Keratinocyte (primary cell): ENCODE measurements at regions not wholly inside any gene's neighbourhood (a gene's known extent, or its start where the extent isn't known, plus 50 kb on each side); places are given as distances from the start of the nearest gene placed in this dataset.

Experiments used
- DNase-seq: peaks from one replicate; pipeline ENCODE4 v3.0.0-alpha.2; 2011; ENCODE audit warnings: low read depth, missing footprints, low spot score
- FAIRE-seq: peaks from 2 replicates; lab custom pipeline; 2011; peaks lifted over from hg19 to GRCh38; lab: Jason Lieb, UNC
- H2AFZ ChIP-seq: 2 replicates; pipeline ENCODE4 v1.6.0; 2012; ENCODE audit warnings: low read length, control low read depth, inconsistent platforms; ENCODE audit not compliant: control insufficient read depth
- H3K27ac ChIP-seq: 2 replicates; pipeline ENCODE4 v1.5.1; 2011; ENCODE audit warnings: low read length; ENCODE audit not compliant: control insufficient read depth, insufficient read depth
- H3K27me3 ChIP-seq: 3 replicates; pipeline ENCODE4 v1.6.0; 2011; ENCODE audit warnings: low read length; ENCODE audit not compliant: control insufficient read depth, insufficient read depth; ENCODE audit errors: extremely low read depth
- H3K36me3 ChIP-seq, 2 experiments: 2 replicates in 1 of 2; 3 replicates in 1 of 2; pipeline ENCODE4 v1.5.1; 2011; ENCODE audit warnings: low read length in 2 of 2, mild to moderate bottlenecking in 1 of 2; ENCODE audit not compliant: control insufficient read depth in 2 of 2, insufficient read depth in 2 of 2; ENCODE audit errors: extremely low read depth in 1 of 2
- H3K4me1 ChIP-seq: 3 replicates; pipeline ENCODE4 v1.5.1; 2011; ENCODE audit warnings: low read length; ENCODE audit not compliant: control insufficient read depth, insufficient read depth; ENCODE audit errors: extremely low read depth
- H3K4me2 ChIP-seq: 3 replicates; pipeline ENCODE4 v1.6.0; 2011; ENCODE audit warnings: low read depth, low read length; ENCODE audit not compliant: control insufficient read depth, insufficient read depth; ENCODE audit errors: extremely low read depth
- H3K4me3 ChIP-seq, 3 experiments: fragments of 200-600 bp in 1 of 3; sonication (generic) in 1 of 3; 2 replicates in 2 of 3; 3 replicates in 1 of 3; pipeline ENCODE4 v1.5.1; 2011 to 2016; ENCODE audit warnings: low read length in 3 of 3, mild to moderate bottlenecking in 3 of 3, control low read depth in 2 of 3, inconsistent platforms in 1 of 3, low read depth in 1 of 3, mixed read lengths in 1 of 3, mixed run types in 1 of 3, moderate library complexity in 1 of 3; ENCODE audit not compliant: control insufficient read depth in 2 of 3, insufficient read depth in 2 of 3; ENCODE audit errors: extremely low read depth in 1 of 3
- H3K79me2 ChIP-seq: 2 replicates; pipeline ENCODE4 v1.6.0; 2012; ENCODE audit warnings: low read length; ENCODE audit not compliant: control insufficient read depth, insufficient read depth
- H3K9ac ChIP-seq: 3 replicates; pipeline ENCODE4 v1.6.0; 2011; ENCODE audit warnings: low read length; ENCODE audit not compliant: control insufficient read depth, insufficient read depth; ENCODE audit errors: extremely low read depth
- H3K9me1 ChIP-seq: 3 replicates; pipeline ENCODE4 v1.6.0; 2011; ENCODE audit warnings: low read length; ENCODE audit not compliant: control insufficient read depth, insufficient read depth; ENCODE audit errors: extremely low read depth
- H3K9me3 ChIP-seq: 2 replicates; pipeline ENCODE4 v1.5.1; 2012; ENCODE audit warnings: low read depth, low read length; ENCODE audit not compliant: control insufficient read depth
- H4K20me1 ChIP-seq: 3 replicates; pipeline ENCODE4 v1.6.0; 2011; ENCODE audit warnings: low read length; ENCODE audit not compliant: control insufficient read depth, insufficient read depth; ENCODE audit errors: extremely low read depth
- CTCF ChIP-seq, 3 experiments: IDR thresholded peaks in 1 of 3; conservative IDR thresholded peaks in 1 of 3; optimal IDR thresholded peaks in 1 of 3; 2 replicates in 2 of 3; 3 replicates in 1 of 3; pipeline versions ENCODE3 to v1.5.1; 2011; ENCODE audit warnings: low read length in 3 of 3, mild to moderate bottlenecking in 3 of 3, moderate library complexity in 2 of 3, control low read depth in 1 of 3, inconsistent platforms in 1 of 3; ENCODE audit not compliant: insufficient read depth in 2 of 3; ENCODE audit errors: extremely low read depth in 1 of 3
- EZH2 ChIP-seq: IDR thresholded peaks from one replicate; pipeline ENCODE4 v1.6.1; 2012; ENCODE audit warnings: inconsistent platforms, mild to moderate bottlenecking, low read length, moderate library complexity
- dilution Hi-C: fragments of 300-500 bp; cut with MboI; formaldehyde crosslinking; loops from one replicate; pipeline ENCODE4 v1.7.0; 2020; ENCODE audit warnings: low sequenced_read_pairs; ENCODE audit not compliant: extremely low pct_ligation_motif_present

GRCh38 chr12:63010698-63011097 lies 75.7 kb upstream of the PPM1H start:
- FAIRE-seq, result no peak
- Histone ChIP-seq H4K20me1 (no peaks in the 10 kb centered on the region), H3K4me1 (no peaks in the 10 kb centered on the region), H3K9me3 (no peaks in the 10 kb centered on the region), H3K9ac (no peak overlapping the region), H3K27ac (no peak overlapping the region), H3K4me3 (no peak overlapping the region), H3K4me2 (no peak overlapping the region), H3K36me3 (no peaks in the 10 kb centered on the region), H3K79me2 (no peaks in the 10 kb centered on the region), H3K9me1 (no peaks in the 10 kb centered on the region), H2AFZ (no peak overlapping the region), H3K27me3 (no peaks in the 10 kb centered on the region)
- dilution Hi-C loops, result no loop called here
- TF ChIP-seq CTCF (optimal IDR thresholded peaks at IDR 0.05 in 1 of 3, IDR thresholded peaks at IDR 0.05 in 1 of 3, conservative IDR thresholded peaks at IDR 0.05 in 1 of 3; ENCODE audit: extremely low read depth in 1 of 3, insufficient read depth in 2 of 3, low read length in 3 of 3) (no peak), EZH2 (no peak)
- no peak for DNase-seq

DNA sequence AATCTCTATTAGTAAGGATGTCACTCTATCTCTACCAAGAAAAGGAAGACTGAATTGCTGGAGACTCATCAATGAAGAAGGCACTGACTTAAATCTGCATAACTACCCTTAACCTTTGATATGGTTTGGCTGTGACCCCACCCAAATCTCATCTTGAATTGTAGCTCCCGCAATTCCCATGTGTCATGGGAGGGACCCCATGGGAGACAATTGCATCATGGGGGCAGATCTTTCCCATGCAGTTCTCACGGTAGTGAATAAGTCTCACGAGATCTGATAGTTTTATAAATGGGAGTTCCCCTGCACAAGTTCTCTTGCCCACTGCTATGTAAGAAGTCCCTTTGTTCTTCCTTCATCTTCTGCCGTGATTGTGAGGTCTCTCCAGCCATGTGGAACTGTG lies 73.4 kb upstream of the PPM1H start:
- Histone ChIP-seq H4K20me1 (no peaks in the 10 kb centered on the region), H2AFZ (no peak overlapping the region), H3K27me3 (no peaks in the 10 kb centered on the region), H3K9ac (no peak overlapping the region), H3K9me3 (no peaks in the 10 kb centered on the region), H3K4me1 (no peaks in the 10 kb centered on the region), H3K27ac (no peak overlapping the region), H3K79me2 (no peaks in the 10 kb centered on the region), H3K4me3 (no peak overlapping the region), H3K4me2 (no peak overlapping the region), H3K36me3 (no peaks in the 10 kb centered on the region), H3K9me1 (no peaks in the 10 kb centered on the region)
- dilution Hi-C loops, result no loop called here
- no peak for DNase-seq
- no peak for FAIRE-seq
- TF ChIP-seq CTCF (optimal IDR thresholded peaks at IDR 0.05 in 1 of 3, IDR thresholded peaks at IDR 0.05 in 1 of 3, conservative IDR thresholded peaks at IDR 0.05 in 1 of 3; ENCODE audit: extremely low read depth in 1 of 3, insufficient read depth in 2 of 3, low read length in 3 of 3) (no peak), EZH2 (no peak)
